Kidney epithelial cell (primary cell): ENCODE measurements at regions not wholly inside any gene's neighbourhood (a gene's known extent, or its start where the extent isn't known, plus 50 kb on each side); places are given as distances from the start of the nearest gene placed in this dataset.
"Not testable (repeated sequence)": the region's sequence is repeated elsewhere in the genome, so short reads cannot be mapped to it uniquely, and the experiment has no call there.

ENCODE experiments used
- DNase-seq: peaks from one replicate; pipeline ENCODE4 v3.0.0-alpha.2; 2010; ENCODE audit warnings: low read depth
- H3K27me3 ChIP-seq: 2 replicates; pipeline ENCODE4 v1.6.0; 2011; ENCODE audit warnings: low read length; ENCODE audit not compliant: control insufficient read depth, insufficient read depth
- H3K36me3 ChIP-seq: 2 replicates; pipeline ENCODE4 v1.5.1; 2011; ENCODE audit warnings: low read length; ENCODE audit not compliant: control insufficient read depth, insufficient read depth
- H3K4me3 ChIP-seq: 2 replicates; pipeline ENCODE4 v1.5.1; 2011; ENCODE audit warnings: low read depth, mild to moderate bottlenecking, control low read depth, low read length
- CTCF ChIP-seq: IDR thresholded peaks from 2 replicates; pipeline ENCODE4 v1.5.1; 2011; ENCODE audit warnings: mild to moderate bottlenecking, moderate library complexity, low read length, control low read depth, inconsistent platforms; ENCODE audit not compliant: insufficient read depth, poor library complexity, severe bottlenecking

- Histone ChIP-seq H3K4me3 (no peak overlapping the region), H3K27me3 (no peaks in the 10 kb centered on the region), H3K36me3 (no peaks in the 10 kb centered on the region)
- TF ChIP-seq CTCF: no peak
- DNase-seq: no peak
Observed at GRCh38 chr2:19169134-19169768, 189.2 kb downstream of the OSR1 start.

DNA sequence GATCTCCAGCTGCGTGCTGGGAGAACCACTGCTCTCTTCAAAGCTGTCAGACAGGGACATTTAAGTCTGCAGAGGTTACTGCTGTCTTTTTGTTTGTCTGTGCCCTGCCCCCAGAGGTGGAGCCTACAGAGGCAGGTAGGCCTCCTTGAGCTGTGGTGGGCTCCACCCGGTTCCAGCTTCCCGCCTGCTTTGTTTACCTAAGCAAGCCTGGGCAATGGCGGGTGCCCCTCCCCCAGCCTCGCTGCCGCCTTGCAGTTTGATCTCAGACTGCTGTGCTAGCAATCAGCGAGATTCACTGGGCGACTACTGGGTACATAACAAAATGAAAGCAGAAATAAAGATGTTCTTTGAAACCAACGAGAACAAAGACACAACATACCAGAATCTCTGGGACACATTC, 194.3 kb downstream of the OSR1 start:
- not testable (repeated sequence) for DNase-seq, H3K4me3 ChIP-seq, H3K36me3 ChIP-seq, H3K27me3 ChIP-seq

DNA sequence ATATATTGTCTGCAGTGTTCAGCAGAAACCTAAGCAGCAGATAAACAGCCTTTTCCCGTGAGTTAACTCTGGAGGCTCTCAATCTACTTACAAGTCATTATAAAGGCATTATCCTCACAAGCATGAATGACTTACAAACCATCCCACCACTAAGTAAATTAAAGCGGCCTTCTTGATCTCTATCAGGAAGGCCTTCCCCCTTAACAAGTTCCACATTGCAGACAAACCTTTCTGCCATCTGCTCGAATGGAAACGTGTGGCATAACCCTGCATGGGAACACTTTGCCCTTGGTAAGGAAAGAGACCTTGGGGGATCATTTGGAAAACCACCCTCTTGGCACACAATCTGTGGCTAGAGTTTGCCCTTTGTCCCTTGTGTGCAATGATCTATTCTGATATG, 199.5 kb downstream of the OSR1 start:
- Histone ChIP-seq H3K4me3 (no peak overlapping the region), H3K36me3 (no peaks in the 10 kb centered on the region), H3K27me3 (no peaks in the 10 kb centered on the region)
- DNase-seq: no peak
- TF ChIP-seq CTCF: no peak

DNA sequence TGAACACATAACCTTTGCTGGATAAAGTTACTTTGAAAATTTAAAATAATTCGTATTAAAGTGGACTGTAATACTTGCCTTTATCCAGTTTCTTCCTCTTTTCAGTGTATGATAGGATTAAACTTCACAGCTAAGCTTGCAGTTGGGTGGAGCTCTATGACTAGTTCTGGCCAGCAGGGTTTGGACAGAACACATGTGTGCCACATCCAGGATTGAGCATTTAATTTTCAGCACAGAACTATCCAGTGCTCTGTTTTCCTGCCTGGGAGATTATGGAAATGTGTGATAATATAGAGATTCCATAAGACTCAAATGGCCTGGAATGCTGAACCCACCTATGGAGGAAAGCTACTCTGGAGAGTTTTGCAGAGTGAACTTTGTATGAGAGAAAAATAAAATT, 200.2 kb downstream of the OSR1 start:
- no peak for TF ChIP-seq CTCF
- Histone ChIP-seq H3K4me3 (no peak overlapping the region), H3K27me3 (no peaks in the 10 kb centered on the region), H3K36me3 (no peaks in the 10 kb centered on the region)
- DNase-seq: no peak

GRCh38 chr2:19156646-19157045, 201.8 kb downstream of the OSR1 start:
- Histone ChIP-seq H3K27me3 (no peaks in the 10 kb centered on the region), H3K4me3 (no peak overlapping the region), H3K36me3 (no peaks in the 10 kb centered on the region)
- no peak for DNase-seq
- no peak for TF ChIP-seq CTCF

DNA sequence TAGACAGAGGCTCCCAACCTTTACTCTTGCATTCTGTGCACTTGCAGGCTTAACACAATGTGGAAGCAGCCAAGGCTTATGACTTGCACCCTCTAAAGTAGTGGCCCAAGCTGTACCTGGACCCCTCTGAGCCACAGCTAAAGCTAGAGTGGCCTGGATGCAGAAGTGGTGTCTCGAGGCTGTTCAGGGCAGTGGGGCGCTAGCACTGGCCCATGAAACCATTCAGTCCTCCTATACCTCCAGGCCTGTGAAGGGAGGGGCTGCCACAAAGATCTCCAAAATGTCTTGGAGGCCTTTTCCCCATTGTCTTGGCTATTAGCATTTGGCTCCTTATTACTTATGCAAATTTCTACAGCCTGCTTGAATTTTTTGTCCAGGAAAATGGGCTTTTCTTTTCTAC, 207.7 kb downstream of the OSR1 start:
- Histone ChIP-seq H3K4me3 (no peak overlapping the region), H3K27me3 (no peaks in the 10 kb centered on the region), H3K36me3 (no peaks in the 10 kb centered on the region)
- DNase-seq: no peak
- no peak for TF ChIP-seq CTCF
